ENCODE measurements at regions not wholly inside any gene's neighbourhood (a gene's known extent, or its start where the extent isn't known, plus 50 kb on each side); places are given as distances from the start of the nearest gene placed in this dataset.

GRCh38 chr1:198408716-198409115 lies 131.8 kb downstream of the ATP6V1G3 start:
- no peak for TF ChIP-seq CTCF (IDR thresholded peaks at IDR 0.05; ENCODE audit: insufficient read depth, low read length)
- TF ChIP-seq POLR2AphosphoS5 (IDR thresholded peaks at IDR 0.05; ENCODE audit: low read depth): no peak
- no peak for TF ChIP-seq SPI1 (IDR thresholded peaks at IDR 0.05; ENCODE audit: borderline replicate concordance, low read depth)
- TF ChIP-seq REST (IDR thresholded peaks at IDR 0.05; ENCODE audit: insufficient replicate concordance, low read depth): no peak
